Hepatocyte (in vitro differentiated cells): ENCODE measurements at regions not wholly inside any gene's neighbourhood (a gene's known extent, or its start where the extent isn't known, plus 50 kb on each side); places are given as distances from the start of the nearest gene placed in this dataset.

Experiments used
- DNase-seq: peaks from one replicate; pipeline ENCODE4 v3.0.0-alpha.2; 2016; ENCODE audit warnings: low spot score
- H2AFZ ChIP-seq: fragments of 200-600 bp; sonication (generic); 2 replicates; pipeline ENCODE4 v1.6.0; 2016; ENCODE audit warnings: antibody characterized with exemption, mild to moderate bottlenecking
- H3K27ac ChIP-seq: fragments of 200-600 bp; sonication (generic); 2 replicates; pipeline ENCODE4 v1.5.1; 2016; ENCODE audit warnings: mild to moderate bottlenecking
- H3K27me3 ChIP-seq: fragments of 200-600 bp; sonication (generic); 2 replicates; pipeline ENCODE4 v1.6.1; 2016
- H3K36me3 ChIP-seq: fragments of 200-600 bp; sonication (generic); replicated peaks from 2 replicates; pipeline ENCODE4 v1.5.1; 2016; ENCODE audit warnings: low read depth; ENCODE audit not compliant: insufficient read depth
- H3K4me1 ChIP-seq: fragments of 200-600 bp; sonication (generic); 2 replicates; pipeline ENCODE4 v1.5.1; 2016; ENCODE audit warnings: mild to moderate bottlenecking, moderate library complexity; ENCODE audit not compliant: insufficient read depth
- H3K4me2 ChIP-seq: fragments of 200-600 bp; sonication (generic); 2 replicates; pipeline ENCODE4 v1.6.0; 2016
- H3K4me3 ChIP-seq: fragments of 200-600 bp; sonication (generic); 2 replicates; pipeline ENCODE4 v1.5.1; 2016; ENCODE audit warnings: mild to moderate bottlenecking
- H3K79me2 ChIP-seq: fragments of 200-600 bp; sonication (generic); 2 replicates; pipeline ENCODE4 v1.6.0; 2017; ENCODE audit warnings: mild to moderate bottlenecking
- H3K9me2 ChIP-seq: fragments of 200-600 bp; sonication (generic); replicated peaks from 2 replicates; pipeline ENCODE4 v1.6.0; 2017; ENCODE audit warnings: mild to moderate bottlenecking; ENCODE audit not compliant: insufficient read depth
- H3K9me3 ChIP-seq: fragments of 200-600 bp; sonication (generic); 2 replicates; pipeline ENCODE4 v1.5.1; 2016; ENCODE audit warnings: low read depth, mild to moderate bottlenecking
- H4K20me1 ChIP-seq: fragments of 200-600 bp; sonication (generic); 2 replicates; pipeline ENCODE4 v1.6.0; 2016; ENCODE audit warnings: mild to moderate bottlenecking; ENCODE audit not compliant: insufficient read depth, poor library complexity, severe bottlenecking
- CTCF ChIP-seq: fragments of 200-600 bp; sonication (generic); IDR thresholded peaks from 2 replicates; pipeline ENCODE4 v1.5.1; 2016; ENCODE audit warnings: antibody characterized with exemption, mild to moderate bottlenecking; ENCODE audit not compliant: poor library complexity
- EZH2 ChIP-seq: fragments of 200-600 bp; sonication (generic); IDR thresholded peaks from 2 replicates; pipeline ENCODE4 v1.6.1; 2016; ENCODE audit warnings: antibody characterized with exemption, mild to moderate bottlenecking, borderline replicate concordance
- EZH2phosphoT487 ChIP-seq: fragments of 200-600 bp; sonication (generic); IDR thresholded peaks from one replicate; pipeline ENCODE4 v1.6.1; 2018; ENCODE audit warnings: antibody characterized with exemption, mild to moderate bottlenecking, low read depth, moderate library complexity; ENCODE audit not compliant: unreplicated experiment, severe bottlenecking
- WGBS: methylation state at CpG from one replicate; pipeline ENCODE4 v1.1.6; 2016; ENCODE audit warnings: low lambda C conversion rate; ENCODE audit errors: missing lambda C conversion rate; 5-methylcytosine and 5-hydroxymethylcytosine counted together

- no peaks in the 10 kb centered on the region for H3K79me2 ChIP-seq
- H3K36me3 ChIP-seq = no peaks in the 10 kb centered on the region
- no peak overlapping the region for H3K27ac ChIP-seq
- H2AFZ ChIP-seq = no peak overlapping the region
- H3K4me3 ChIP-seq = no peak overlapping the region
- DNase-seq = no peak
- TF ChIP-seq EZH2phosphoT487 (no peak), CTCF (no peak), EZH2 (no peak)
- H3K9me3 ChIP-seq = no peaks in the 10 kb centered on the region
- no peaks in the 10 kb centered on the region for H4K20me1 ChIP-seq
- no peaks in the 10 kb centered on the region for H3K9me2 ChIP-seq
- no peak overlapping the region for H3K4me2 ChIP-seq
- 96% methylated on average over 2 of the region's 2 CpGs for WGBS
- no peaks in the 10 kb centered on the region for H3K27me3 ChIP-seq
- no peaks in the 10 kb centered on the region for H3K4me1 ChIP-seq
These were observed 125.0 kb downstream of the IL20RB start for GRCh38 chr3:137082763-137083162.

GRCh38 chr3:137083332-137083731, 125.5 kb downstream of the IL20RB start:
- 94% methylated on average over 2 of the region's 2 CpGs for WGBS
- Histone ChIP-seq H3K4me2 (no peak overlapping the region), H3K36me3 (no peaks in the 10 kb centered on the region), H3K4me3 (no peak overlapping the region), H3K27me3 (no peaks in the 10 kb centered on the region), H3K9me2 (no peaks in the 10 kb centered on the region), H3K27ac (no peak overlapping the region), H3K9me3 (no peaks in the 10 kb centered on the region), H3K4me1 (no peaks in the 10 kb centered on the region), H4K20me1 (no peaks in the 10 kb centered on the region), H2AFZ (no peak overlapping the region), H3K79me2 (no peaks in the 10 kb centered on the region)
- TF ChIP-seq EZH2 = no peak
- no peak for TF ChIP-seq CTCF
- TF ChIP-seq EZH2phosphoT487 = no peak
- no peak for DNase-seq

- WGBS = 84% methylated on average over 4 of the region's 4 CpGs
- no peak for DNase-seq
- Histone ChIP-seq H3K9me2 (no peaks in the 10 kb centered on the region), H3K9me3 (no peaks in the 10 kb centered on the region), H3K4me3 (no peak overlapping the region), H3K36me3 (no peaks in the 10 kb centered on the region), H3K4me1 (no peaks in the 10 kb centered on the region), H4K20me1 (no peaks in the 10 kb centered on the region), H3K27me3 (no peaks in the 10 kb centered on the region), H3K27ac (no peak overlapping the region), H2AFZ (no peak overlapping the region), H3K79me2 (no peaks in the 10 kb centered on the region), H3K4me2 (no peak overlapping the region)
- TF ChIP-seq EZH2phosphoT487 = no peak
- TF ChIP-seq EZH2 = no peak
- TF ChIP-seq CTCF = no peak
These were observed 126.8 kb downstream of the IL20RB start for GRCh38 chr3:137084586-137084985.

GRCh38 chr3:137097386-137097785, 139.6 kb downstream of the IL20RB start:
- 82% methylated on average over 3 of the region's 3 CpGs for WGBS
- DNase-seq = no peak
- TF ChIP-seq EZH2 = no peak
- Histone ChIP-seq H3K4me1 (no peaks in the 10 kb centered on the region), H3K79me2 (no peaks in the 10 kb centered on the region), H2AFZ (no peak overlapping the region), H3K9me2 (no peaks in the 10 kb centered on the region), H3K9me3 (no peaks in the 10 kb centered on the region), H4K20me1 (no peaks in the 10 kb centered on the region), H3K27ac (no peak overlapping the region), H3K36me3 (no peaks in the 10 kb centered on the region), H3K4me3 (no peak overlapping the region), H3K4me2 (no peak overlapping the region), H3K27me3 (peaks cover 6% of the 10 kb centered on the region)
